Sigmoid colon (tissue), 3 donors: ENCODE measurements at regions not wholly inside any gene's neighbourhood (a gene's known extent, or its start where the extent isn't known, plus 50 kb on each side); places are given as distances from the start of the nearest gene placed in this dataset.

Experiments used
- CTCF ChIP-seq, 4 experiments: fragments of 450-650 bp in 3 of 4; fragments of 200-600 bp in 1 of 4; IDR thresholded peaks; one replicate each; pipeline ENCODE4 v1.5.1; 2016 to 2019; ENCODE audit warnings: antibody characterized with exemption in 4 of 4, mild to moderate bottlenecking in 3 of 4, moderate library complexity in 2 of 4
- POLR2A ChIP-seq, 2 donors: fragments of 450-650 bp; IDR thresholded peaks; one replicate each; pipeline ENCODE4 v1.6.1; 2016; ENCODE audit warnings: antibody characterized with exemption in 2 of 2, mild to moderate bottlenecking in 2 of 2, moderate library complexity in 2 of 2

- TF ChIP-seq CTCF (IDR thresholded peaks at IDR 0.05) (no peak), POLR2A (IDR thresholded peaks at IDR 0.05) (no peak)
These were observed 166.8 kb downstream of the IBTK start for GRCh38 chr6:82080767-82081166.
